ENCODE measurements at regions not wholly inside any gene's neighbourhood (a gene's known extent, or its start where the extent isn't known, plus 50 kb on each side); places are given as distances from the start of the nearest gene placed in this dataset.
A peak's percentile ranks its signal among the peaks of the same experiment; 100 is the strongest.

DNA sequence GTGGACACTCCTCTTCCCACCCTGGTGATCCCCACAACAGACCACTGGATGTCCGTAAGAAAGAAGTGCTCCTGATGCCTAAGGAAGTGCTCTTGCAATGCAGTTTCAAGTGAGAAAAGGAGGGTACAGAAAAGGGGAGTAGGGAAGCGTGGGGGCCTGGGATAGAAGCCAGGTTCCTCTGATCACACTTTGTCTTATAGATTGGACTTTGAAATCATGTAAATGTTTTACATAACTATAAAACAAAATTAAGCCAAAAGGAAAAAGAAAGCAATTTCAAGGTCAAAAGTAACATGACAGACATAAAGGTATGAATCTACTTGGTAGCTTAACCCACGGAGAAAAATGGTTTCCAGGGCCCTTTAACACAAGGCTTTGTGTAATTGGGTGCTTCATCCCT is 107.3 kb upstream of the TRPM1 start:
- ATAC-seq (no peak), DNase-seq (no peak)
- H3K4me3 ChIP-seq, result no peak overlapping the region
- H3K27ac ChIP-seq, result no peak overlapping the region
- TF ChIP-seq, protein P1, sequence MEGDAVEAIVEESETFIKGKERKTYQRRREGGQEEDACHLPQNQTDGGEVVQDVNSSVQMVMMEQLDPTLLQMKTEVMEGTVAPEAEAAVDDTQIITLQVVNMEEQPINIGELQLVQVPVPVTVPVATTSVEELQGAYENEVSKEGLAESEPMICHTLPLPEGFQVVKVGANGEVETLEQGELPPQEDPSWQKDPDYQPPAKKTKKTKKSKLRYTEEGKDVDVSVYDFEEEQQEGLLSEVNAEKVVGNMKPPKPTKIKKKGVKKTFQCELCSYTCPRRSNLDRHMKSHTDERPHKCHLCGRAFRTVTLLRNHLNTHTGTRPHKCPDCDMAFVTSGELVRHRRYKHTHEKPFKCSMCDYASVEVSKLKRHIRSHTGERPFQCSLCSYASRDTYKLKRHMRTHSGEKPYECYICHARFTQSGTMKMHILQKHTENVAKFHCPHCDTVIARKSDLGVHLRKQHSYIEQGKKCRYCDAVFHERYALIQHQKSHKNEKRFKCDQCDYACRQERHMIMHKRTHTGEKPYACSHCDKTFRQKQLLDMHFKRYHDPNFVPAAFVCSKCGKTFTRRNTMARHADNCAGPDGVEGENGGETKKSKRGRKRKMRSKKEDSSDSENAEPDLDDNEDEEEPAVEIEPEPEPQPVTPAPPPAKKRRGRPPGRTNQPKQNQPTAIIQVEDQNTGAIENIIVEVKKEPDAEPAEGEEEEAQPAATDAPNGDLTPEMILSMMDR (IDR thresholded peaks at IDR 0.05), result no peak
- intact Hi-C loops (cut with DNase I), result loop anchor here (10.0 kb wide), 1 partner anchor 276 kb away; no protein-coding TSS in a partner anchor
- peaks cover 5% of the 10 kb centered on the region for H3K9me3 ChIP-seq
- no peaks in the 10 kb centered on the region for H3K36me3 ChIP-seq
- H3K27me3 ChIP-seq (ENCODE audit: low read depth), result no peaks in the 10 kb centered on the region
- peaks cover 12% of the 10 kb centered on the region for H3K4me1 ChIP-seq

DNA sequence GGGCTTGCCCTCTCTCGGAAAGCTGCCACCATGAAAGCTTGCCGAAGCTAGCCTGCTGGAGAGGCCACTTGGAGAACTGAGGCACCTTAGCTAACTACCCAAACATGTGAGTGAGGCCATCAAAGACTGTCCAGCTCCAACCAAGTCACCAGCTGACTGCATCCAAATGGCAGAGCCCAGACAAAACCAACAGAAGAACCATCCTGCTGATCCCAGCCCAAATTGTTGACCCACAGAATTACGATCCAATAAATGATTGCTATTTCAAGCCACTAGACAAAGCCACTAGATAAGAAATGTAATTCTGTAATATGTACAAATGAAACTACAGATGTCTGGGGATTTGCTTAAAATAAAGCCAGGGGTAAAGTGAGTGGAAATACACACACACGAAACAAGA is 109.8 kb upstream of the TRPM1 start:
- DNase-seq (no peak), ATAC-seq (no peak)
- no peak overlapping the region for H3K4me3 ChIP-seq
- H3K27me3 ChIP-seq (ENCODE audit: low read depth), result no peaks in the 10 kb centered on the region
- peaks cover 27% of the 10 kb centered on the region for H3K4me1 ChIP-seq
- H3K27ac ChIP-seq, result no peak overlapping the region
- intact Hi-C loops (cut with DNase I), result loop anchor here (10.0 kb wide), 1 partner anchor 113 kb away; the partner anchor contains the start of gene KLF13
- TF ChIP-seq, protein P1 (IDR thresholded peaks at IDR 0.05), result no peak
- H3K9me3 ChIP-seq, result peaks cover 5% of the 10 kb centered on the region
- no peaks in the 10 kb centered on the region for H3K36me3 ChIP-seq

DNA sequence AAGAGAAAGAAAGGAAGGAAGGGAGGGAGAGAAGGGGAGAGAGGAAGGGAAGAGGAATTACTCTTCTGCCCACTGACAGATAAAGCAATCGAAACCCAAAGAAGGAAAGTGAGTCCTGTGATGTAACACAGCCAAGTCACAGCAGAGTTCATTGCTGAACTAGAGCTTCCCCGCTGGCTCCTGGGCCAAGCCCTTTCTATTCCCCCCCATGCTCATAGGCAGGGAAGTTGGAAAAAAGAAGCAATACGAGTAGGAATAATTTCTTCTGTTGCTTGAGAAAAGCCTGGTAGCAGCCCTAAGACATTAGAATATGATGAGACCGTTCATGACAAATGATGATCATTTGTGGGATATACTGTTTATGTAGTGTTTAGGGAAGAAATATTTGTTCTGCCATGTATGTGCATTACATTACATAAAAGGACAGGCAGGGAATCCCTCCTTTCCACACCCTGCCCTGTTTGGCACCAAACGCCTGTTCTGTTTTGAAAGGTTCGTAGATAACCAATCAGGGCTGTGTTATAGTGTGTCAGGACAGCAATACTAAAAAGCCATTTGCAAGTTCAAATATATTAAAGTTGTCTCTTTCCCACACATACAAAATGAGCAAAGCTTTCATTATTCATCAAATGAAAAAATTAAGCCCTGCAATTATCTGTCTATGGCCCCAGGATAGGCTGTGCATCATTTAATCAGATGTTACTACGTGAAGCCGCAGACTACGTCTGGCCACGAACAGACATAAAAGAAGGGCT is 111.0 kb upstream of the TRPM1 start:
- peaks cover 38% of the 10 kb centered on the region for H3K4me1 ChIP-seq
- DNase-seq (no peak), ATAC-seq (no peak)
- peaks cover 5% of the 10 kb centered on the region for H3K9me3 ChIP-seq
- no peaks in the 10 kb centered on the region for H3K36me3 ChIP-seq
- peak overlapping the region; percentile 51 for H3K27ac ChIP-seq
- H3K27me3 ChIP-seq (ENCODE audit: low read depth), result no peaks in the 10 kb centered on the region
- no peak overlapping the region for H3K4me3 ChIP-seq
- intact Hi-C loops (cut with DNase I), result loop anchor here (10.0 kb wide), 1 partner anchor 112 kb away; the partner anchor contains the start of gene KLF13
- TF ChIP-seq, protein P1 (IDR thresholded peaks at IDR 0.05), result no peak

DNA sequence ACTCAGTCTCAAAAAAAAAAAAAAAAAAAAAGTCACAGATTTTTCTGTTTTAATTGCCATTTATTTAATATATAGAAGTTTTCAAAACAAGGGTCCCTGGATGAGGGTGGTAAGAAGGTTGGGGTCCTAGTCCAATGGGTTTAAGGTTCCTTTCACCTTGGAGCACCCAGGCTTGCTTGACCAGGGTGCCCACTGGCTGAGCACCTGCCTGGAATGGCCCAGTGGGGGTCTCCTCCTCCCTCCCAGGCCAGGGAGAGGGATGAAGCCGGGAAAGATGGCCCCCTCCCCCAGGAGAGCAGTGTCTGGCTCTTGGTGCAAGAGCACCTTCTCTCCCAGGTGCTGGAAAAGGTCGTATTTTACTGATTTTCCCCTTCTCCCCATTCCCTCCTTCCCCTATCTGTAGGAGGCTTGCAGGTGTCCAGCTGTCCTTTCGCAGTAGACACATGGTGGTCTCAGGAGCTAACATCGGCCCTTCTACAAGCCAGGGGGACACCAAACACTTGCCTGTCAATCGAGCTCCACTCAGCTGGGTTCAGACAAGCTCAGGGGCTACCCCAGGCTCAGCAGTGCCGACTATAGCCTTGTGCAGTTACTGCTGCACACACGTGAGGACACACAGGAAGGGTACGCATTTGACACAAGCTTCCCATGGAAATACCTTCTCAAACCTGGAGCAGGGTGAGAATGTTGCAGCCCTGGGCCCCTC is 112.3 kb upstream of the KLF13 start:
- H3K36me3 ChIP-seq, result no peaks in the 10 kb centered on the region
- intact Hi-C loops (cut with DNase I), result loop anchor here (10.0 kb wide), 1 partner anchor 110 kb away; the partner anchor contains the start of gene KLF13
- peaks cover 5% of the 10 kb centered on the region for H3K9me3 ChIP-seq
- H3K27ac ChIP-seq, result peak overlapping the region; percentile 99
- no peak overlapping the region for H3K4me3 ChIP-seq
- peaks cover 43% of the 10 kb centered on the region for H3K4me1 ChIP-seq
- TF ChIP-seq, protein P1 (IDR thresholded peaks at IDR 0.05), result no peak
- ATAC-seq (peak; percentile 0 to 2), DNase-seq (no peak)
- H3K27me3 ChIP-seq (ENCODE audit: low read depth), result no peaks in the 10 kb centered on the region

DNA sequence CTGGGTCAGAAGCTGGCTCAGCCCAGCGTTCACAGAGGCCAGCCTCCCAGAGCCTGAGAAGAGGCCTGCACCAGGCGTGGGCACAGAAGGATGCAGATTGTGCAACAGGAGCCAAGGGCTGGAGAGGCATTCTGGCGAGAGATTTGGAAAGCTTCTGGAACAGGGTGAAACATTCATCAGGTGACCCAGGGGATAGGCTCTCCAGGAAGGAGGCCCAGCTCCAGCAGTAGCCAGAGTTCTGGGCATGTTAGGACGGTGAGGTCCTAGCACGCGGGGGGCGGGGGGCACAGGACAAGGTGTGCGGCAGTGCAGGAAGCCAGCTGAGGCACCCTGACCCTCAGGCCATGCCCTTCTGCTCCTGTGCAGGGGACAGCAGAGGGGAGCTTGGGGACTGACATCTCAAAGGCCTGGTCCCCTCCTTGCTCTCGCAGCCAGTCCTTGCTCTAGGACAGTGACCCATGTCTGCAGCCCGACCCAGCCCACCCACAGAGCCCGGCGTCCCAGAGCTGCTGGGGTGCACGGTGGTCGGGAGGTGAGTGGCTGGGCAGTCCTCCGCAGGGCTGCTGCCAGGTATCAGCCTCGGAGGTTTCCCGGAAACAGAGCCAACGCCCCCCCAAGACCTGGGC is 111.7 kb upstream of the KLF13 start:
- DNase-seq (peak; percentile 88), ATAC-seq (peak; percentile 67 to 71)
- peaks cover 5% of the 10 kb centered on the region for H3K9me3 ChIP-seq
- no peaks in the 10 kb centered on the region for H3K36me3 ChIP-seq
- no peaks in the 10 kb centered on the region for H3K27me3 ChIP-seq (ENCODE audit: low read depth)
- TF ChIP-seq, protein P1 (IDR thresholded peaks at IDR 0.05), result no peak
- peak overlapping the region; percentile 99 for H3K27ac ChIP-seq
- intact Hi-C loops (cut with DNase I), result loop anchor here (10.0 kb wide), 1 partner anchor 110 kb away; the partner anchor contains the start of gene KLF13
- H3K4me3 ChIP-seq, result peak overlapping the region; percentile 68
- H3K4me1 ChIP-seq, result peaks cover 43% of the 10 kb centered on the region

Measured in lower lobe of right lung (tissue), 2 donors.